ENCODE measurements at regions not wholly inside any gene's neighbourhood (a gene's known extent, or its start where the extent isn't known, plus 50 kb on each side); places are given as distances from the start of the nearest gene placed in this dataset.
"Not testable (repeated sequence)": the region's sequence is repeated elsewhere in the genome, so short reads cannot be mapped to it uniquely, and the experiment has no call there.

GRCh38 chr7:145831616-145832206 lies 284.9 kb upstream of the CNTNAP2 start:
- H3K4me3 ChIP-seq (ENCODE audit: low read depth, low read length): no peak overlapping the region
- no peak for DNase-seq (ENCODE audit: low read depth)
- in situ Hi-C loops (cut with HindIII; ENCODE audit: low sequenced_read_pairs): no loop called here
- TF ChIP-seq CTCF (IDR thresholded peaks at IDR 0.05; ENCODE audit: low read depth, low read length, missing control alignments): no peak

GRCh38 chr7:145817687-145818086 lies 298.9 kb upstream of the CNTNAP2 start:
- TF ChIP-seq CTCF (IDR thresholded peaks at IDR 0.05; ENCODE audit: low read depth, low read length, missing control alignments): no peak
- no peak for DNase-seq (ENCODE audit: low read depth)
- no peak overlapping the region for H3K4me3 ChIP-seq (ENCODE audit: low read depth, low read length)
- in situ Hi-C loops (cut with HindIII; ENCODE audit: low sequenced_read_pairs): no loop called here

GRCh38 chr7:145812218-145812617 lies 304.4 kb upstream of the CNTNAP2 start:
- no peak for TF ChIP-seq CTCF (IDR thresholded peaks at IDR 0.05; ENCODE audit: low read depth, low read length, missing control alignments)
- DNase-seq (ENCODE audit: low read depth): no peak
- H3K4me3 ChIP-seq (ENCODE audit: low read depth, low read length): no peak overlapping the region
- in situ Hi-C loops (cut with HindIII; ENCODE audit: low sequenced_read_pairs): no loop called here

- DNase-seq (ENCODE audit: low read depth); H3K4me3 ChIP-seq (ENCODE audit: low read depth, low read length); in situ Hi-C loops (cut with HindIII; ENCODE audit: low sequenced_read_pairs): not testable (repeated sequence)
These were observed 311.1 kb upstream of the CNTNAP2 start for GRCh38 chr7:145805496-145805895.

GRCh38 chr7:145797507-145797906 lies 319.1 kb upstream of the CNTNAP2 start:
- DNase-seq (ENCODE audit: low read depth): no peak
- TF ChIP-seq CTCF (IDR thresholded peaks at IDR 0.05; ENCODE audit: low read depth, low read length, missing control alignments): no peak
- in situ Hi-C loops (cut with HindIII; ENCODE audit: low sequenced_read_pairs): no loop called here

GRCh38 chr7:145795132-145795531 lies 321.5 kb upstream of the CNTNAP2 start:
- in situ Hi-C loops (cut with HindIII; ENCODE audit: low sequenced_read_pairs): no loop called here
- DNase-seq (ENCODE audit: low read depth): no peak
- H3K4me3 ChIP-seq (ENCODE audit: low read depth, low read length): no peak overlapping the region
- TF ChIP-seq CTCF (IDR thresholded peaks at IDR 0.05; ENCODE audit: low read depth, low read length, missing control alignments): no peak

More at GRCh38 chr7:145797507-145797906, 319.1 kb upstream of the CNTNAP2 start:
- no peak overlapping the region for H3K4me3 ChIP-seq (ENCODE audit: low read depth, low read length)

GRCh38 chr7:145784809-145785780 lies 331.5 kb upstream of the CNTNAP2 start:
- no peak overlapping the region for H3K4me3 ChIP-seq (ENCODE audit: low read depth, low read length)
- TF ChIP-seq CTCF (IDR thresholded peaks at IDR 0.05; ENCODE audit: low read depth, low read length, missing control alignments): no peak
- in situ Hi-C loops (cut with HindIII; ENCODE audit: low sequenced_read_pairs): no loop called here
- no peak for DNase-seq (ENCODE audit: low read depth)

GRCh38 chr7:145781388-145781787 lies 335.2 kb upstream of the CNTNAP2 start:
- H3K4me3 ChIP-seq (ENCODE audit: low read depth, low read length); in situ Hi-C loops (cut with HindIII; ENCODE audit: low sequenced_read_pairs); DNase-seq (ENCODE audit: low read depth): not testable (repeated sequence)

Measured in astrocyte of the cerebellum (primary cell).